ENCODE measurements at regions not wholly inside any gene's neighbourhood (a gene's known extent, or its start where the extent isn't known, plus 50 kb on each side); places are given as distances from the start of the nearest gene placed in this dataset.

DNA sequence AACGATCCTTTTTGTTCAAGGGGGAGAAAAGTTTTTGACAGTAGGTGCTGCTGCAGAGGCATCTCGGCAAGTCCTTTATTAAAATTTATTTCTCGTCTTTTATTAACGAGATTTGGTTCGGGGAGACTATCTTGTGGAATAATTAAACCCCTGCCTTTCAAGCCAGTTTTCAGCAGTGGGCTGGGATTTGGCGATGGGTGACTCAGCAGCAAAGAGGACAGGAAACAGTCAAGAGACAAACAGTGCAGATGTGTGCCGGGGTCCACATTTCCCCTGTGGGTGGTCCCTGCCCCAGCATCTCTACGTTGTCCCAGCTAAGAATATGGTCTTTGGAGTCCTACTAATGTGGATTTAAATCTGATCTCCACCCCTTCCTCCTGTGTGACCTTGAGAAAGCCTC is 282.8 kb downstream of the CDH26 start:
- H3K36me3 ChIP-seq (replicated peaks; ENCODE audit: insufficient read depth, low read length): no peaks in the 10 kb centered on the region
- no peaks in the 10 kb centered on the region for H3F3A ChIP-seq (ENCODE audit: insufficient read depth, low read length)
- H3K9me3 ChIP-seq (replicated peaks; ENCODE audit: insufficient read depth, low read length): no peaks in the 10 kb centered on the region
- TF ChIP-seq EZH2phosphoT487 (IDR thresholded peaks at IDR 0.05; ENCODE audit: low read length): no peak
- no peak for TF ChIP-seq EZH2 (optimal IDR thresholded peaks at IDR 0.05; ENCODE audit: low read depth, low read length)
- TF ChIP-seq, protein P1, sequence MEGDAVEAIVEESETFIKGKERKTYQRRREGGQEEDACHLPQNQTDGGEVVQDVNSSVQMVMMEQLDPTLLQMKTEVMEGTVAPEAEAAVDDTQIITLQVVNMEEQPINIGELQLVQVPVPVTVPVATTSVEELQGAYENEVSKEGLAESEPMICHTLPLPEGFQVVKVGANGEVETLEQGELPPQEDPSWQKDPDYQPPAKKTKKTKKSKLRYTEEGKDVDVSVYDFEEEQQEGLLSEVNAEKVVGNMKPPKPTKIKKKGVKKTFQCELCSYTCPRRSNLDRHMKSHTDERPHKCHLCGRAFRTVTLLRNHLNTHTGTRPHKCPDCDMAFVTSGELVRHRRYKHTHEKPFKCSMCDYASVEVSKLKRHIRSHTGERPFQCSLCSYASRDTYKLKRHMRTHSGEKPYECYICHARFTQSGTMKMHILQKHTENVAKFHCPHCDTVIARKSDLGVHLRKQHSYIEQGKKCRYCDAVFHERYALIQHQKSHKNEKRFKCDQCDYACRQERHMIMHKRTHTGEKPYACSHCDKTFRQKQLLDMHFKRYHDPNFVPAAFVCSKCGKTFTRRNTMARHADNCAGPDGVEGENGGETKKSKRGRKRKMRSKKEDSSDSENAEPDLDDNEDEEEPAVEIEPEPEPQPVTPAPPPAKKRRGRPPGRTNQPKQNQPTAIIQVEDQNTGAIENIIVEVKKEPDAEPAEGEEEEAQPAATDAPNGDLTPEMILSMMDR (IDR thresholded peaks at IDR 0.05; ENCODE audit: low read length): no peak
- H3K27me3 ChIP-seq (replicated peaks; ENCODE audit: insufficient read depth, low read length): no peaks in the 10 kb centered on the region
- no peak overlapping the region for H3K4me2 ChIP-seq (ENCODE audit: low read depth, low read length)
- no peak for DNase-seq
- no peaks in the 10 kb centered on the region for H4K20me1 ChIP-seq (ENCODE audit: insufficient read depth, low read length)
- no peak overlapping the region for H2AFZ ChIP-seq (ENCODE audit: low read length)
- no peak overlapping the region for H3K27ac ChIP-seq (ENCODE audit: low read length)
- no peak overlapping the region for H3K4me3 ChIP-seq (ENCODE audit: low read length)
- no peaks in the 10 kb centered on the region for H3K79me2 ChIP-seq (ENCODE audit: low read length)
- no peaks in the 10 kb centered on the region for H3K9me2 ChIP-seq (replicated peaks; ENCODE audit: insufficient read depth, low read length)
- no peak overlapping the region for H3K9ac ChIP-seq (ENCODE audit: low read length)
- H3K4me1 ChIP-seq (ENCODE audit: low read length): no peaks in the 10 kb centered on the region

DNA sequence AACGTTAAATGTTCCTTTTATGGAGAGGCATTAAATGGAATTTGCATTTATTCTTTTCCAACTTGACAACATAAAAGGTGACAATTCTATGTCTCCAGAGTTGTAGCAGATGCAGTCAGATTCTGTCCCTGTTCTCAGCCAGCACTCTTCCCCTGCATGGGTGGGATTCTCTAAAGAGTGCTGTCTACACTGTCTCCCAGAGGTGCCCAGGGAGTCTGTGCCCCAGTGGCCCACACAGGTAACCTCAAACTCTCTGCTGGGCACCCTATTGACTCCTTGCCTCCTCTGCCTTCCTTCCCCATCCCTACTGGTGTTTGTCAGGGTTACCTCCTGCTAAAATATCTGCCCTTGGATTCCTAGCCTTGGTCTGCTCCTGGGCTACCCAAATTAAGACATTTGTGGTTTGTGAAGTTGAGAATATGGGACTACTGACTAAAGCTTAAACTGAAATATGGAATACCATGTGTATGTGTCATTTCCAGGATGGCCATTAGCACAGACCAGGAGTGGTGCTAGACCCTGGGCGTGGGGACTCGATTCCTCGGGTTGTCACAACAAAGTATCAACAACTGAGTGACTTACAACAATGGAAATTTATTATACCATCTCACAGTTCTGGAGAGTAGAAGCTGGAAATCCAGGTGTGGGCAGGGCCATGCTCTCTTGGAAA is 284.7 kb downstream of the CDH26 start:
- H3K9me3 ChIP-seq (replicated peaks; ENCODE audit: insufficient read depth, low read length): no peaks in the 10 kb centered on the region
- no peak overlapping the region for H3K27ac ChIP-seq (ENCODE audit: low read length)
- no peaks in the 10 kb centered on the region for H3K4me1 ChIP-seq (ENCODE audit: low read length)
- no peak overlapping the region for H2AFZ ChIP-seq (ENCODE audit: low read length)
- H3K9ac ChIP-seq (ENCODE audit: low read length): no peak overlapping the region
- no peak overlapping the region for H3K4me3 ChIP-seq (ENCODE audit: low read length)
- DNase-seq: no peak
- TF ChIP-seq EZH2 (optimal IDR thresholded peaks at IDR 0.05; ENCODE audit: low read depth, low read length) (no peak), EZH2phosphoT487 (IDR thresholded peaks at IDR 0.05; ENCODE audit: low read length) (no peak)
- TF ChIP-seq, protein P1 (IDR thresholded peaks at IDR 0.05; ENCODE audit: low read length): no peak
- H3K27me3 ChIP-seq (replicated peaks; ENCODE audit: insufficient read depth, low read length): no peaks in the 10 kb centered on the region
- no peaks in the 10 kb centered on the region for H3K9me2 ChIP-seq (replicated peaks; ENCODE audit: insufficient read depth, low read length)
- H3K4me2 ChIP-seq (ENCODE audit: low read depth, low read length): no peak overlapping the region
- H4K20me1 ChIP-seq (ENCODE audit: insufficient read depth, low read length): no peaks in the 10 kb centered on the region
- no peaks in the 10 kb centered on the region for H3F3A ChIP-seq (ENCODE audit: insufficient read depth, low read length)
- H3K36me3 ChIP-seq (replicated peaks; ENCODE audit: insufficient read depth, low read length): no peaks in the 10 kb centered on the region
- H3K79me2 ChIP-seq (ENCODE audit: low read length): no peaks in the 10 kb centered on the region

DNA sequence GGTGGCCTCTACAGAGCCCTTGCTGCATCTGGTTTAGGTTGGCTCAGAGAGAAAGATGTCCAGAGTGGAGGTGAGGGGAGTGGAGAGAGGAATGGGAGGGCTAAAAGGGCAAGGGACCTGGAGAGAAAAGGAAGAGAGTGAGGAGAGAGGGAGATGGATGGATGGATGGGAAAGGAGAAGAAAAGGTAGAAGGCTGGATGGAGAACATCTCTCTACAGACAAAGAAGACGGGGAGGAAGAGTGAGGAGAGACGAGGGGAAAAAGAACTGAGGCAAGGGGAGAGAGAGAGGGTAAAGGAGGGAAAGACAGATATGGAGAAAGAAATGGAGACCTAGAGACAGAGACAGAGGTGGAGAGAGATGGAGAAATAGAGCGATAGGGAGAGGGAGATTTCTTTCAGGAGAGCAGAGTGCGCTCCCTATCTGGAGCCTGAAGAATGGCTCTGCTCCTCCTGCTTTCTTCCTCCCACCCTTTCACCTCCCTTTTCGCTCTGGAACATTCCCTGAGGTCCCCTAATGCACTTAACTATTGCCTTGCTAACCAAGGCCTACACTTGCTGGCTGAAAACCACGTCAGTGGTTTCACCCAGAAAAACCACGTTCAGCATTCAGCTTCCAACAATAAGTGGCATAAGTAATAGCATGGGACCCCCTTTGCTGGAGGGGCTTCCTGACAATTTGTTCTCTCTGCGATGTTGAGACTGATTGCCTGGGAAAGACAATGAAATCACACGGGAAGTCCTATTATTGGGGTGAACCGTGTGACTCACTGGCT is 286.3 kb downstream of the CDH26 start:
- no peaks in the 10 kb centered on the region for H3K9me3 ChIP-seq (replicated peaks; ENCODE audit: insufficient read depth, low read length)
- H3K9me2 ChIP-seq (replicated peaks; ENCODE audit: insufficient read depth, low read length): no peaks in the 10 kb centered on the region
- no peaks in the 10 kb centered on the region for H3K79me2 ChIP-seq (ENCODE audit: low read length)
- no peaks in the 10 kb centered on the region for H3K36me3 ChIP-seq (replicated peaks; ENCODE audit: insufficient read depth, low read length)
- H3K4me3 ChIP-seq (ENCODE audit: low read length): no peak overlapping the region
- TF ChIP-seq, protein P1 (IDR thresholded peaks at IDR 0.05; ENCODE audit: low read length): no peak
- no peak for TF ChIP-seq EZH2 (optimal IDR thresholded peaks at IDR 0.05; ENCODE audit: low read depth, low read length)
- TF ChIP-seq EZH2phosphoT487 (IDR thresholded peaks at IDR 0.05; ENCODE audit: low read length): no peak
- H3K27me3 ChIP-seq (replicated peaks; ENCODE audit: insufficient read depth, low read length): no peaks in the 10 kb centered on the region
- no peaks in the 10 kb centered on the region for H3K4me1 ChIP-seq (ENCODE audit: low read length)
- H4K20me1 ChIP-seq (ENCODE audit: insufficient read depth, low read length): no peaks in the 10 kb centered on the region
- H3K9ac ChIP-seq (ENCODE audit: low read length): no peak overlapping the region
- no peaks in the 10 kb centered on the region for H3F3A ChIP-seq (ENCODE audit: insufficient read depth, low read length)
- DNase-seq: no peak
- H2AFZ ChIP-seq (ENCODE audit: low read length): no peak overlapping the region
- H3K4me2 ChIP-seq (ENCODE audit: low read depth, low read length): no peak overlapping the region
- H3K27ac ChIP-seq (ENCODE audit: low read length): no peak overlapping the region
